DMS53 (cell line): ENCODE measurements at regions not wholly inside any gene's neighbourhood (a gene's known extent, or its start where the extent isn't known, plus 50 kb on each side); places are given as distances from the start of the nearest gene placed in this dataset.

Experiments used
- DNase-seq: peaks from one replicate; lab custom pipeline; 2025; lab: John Stamatoyannopoulos, UW

DNA sequence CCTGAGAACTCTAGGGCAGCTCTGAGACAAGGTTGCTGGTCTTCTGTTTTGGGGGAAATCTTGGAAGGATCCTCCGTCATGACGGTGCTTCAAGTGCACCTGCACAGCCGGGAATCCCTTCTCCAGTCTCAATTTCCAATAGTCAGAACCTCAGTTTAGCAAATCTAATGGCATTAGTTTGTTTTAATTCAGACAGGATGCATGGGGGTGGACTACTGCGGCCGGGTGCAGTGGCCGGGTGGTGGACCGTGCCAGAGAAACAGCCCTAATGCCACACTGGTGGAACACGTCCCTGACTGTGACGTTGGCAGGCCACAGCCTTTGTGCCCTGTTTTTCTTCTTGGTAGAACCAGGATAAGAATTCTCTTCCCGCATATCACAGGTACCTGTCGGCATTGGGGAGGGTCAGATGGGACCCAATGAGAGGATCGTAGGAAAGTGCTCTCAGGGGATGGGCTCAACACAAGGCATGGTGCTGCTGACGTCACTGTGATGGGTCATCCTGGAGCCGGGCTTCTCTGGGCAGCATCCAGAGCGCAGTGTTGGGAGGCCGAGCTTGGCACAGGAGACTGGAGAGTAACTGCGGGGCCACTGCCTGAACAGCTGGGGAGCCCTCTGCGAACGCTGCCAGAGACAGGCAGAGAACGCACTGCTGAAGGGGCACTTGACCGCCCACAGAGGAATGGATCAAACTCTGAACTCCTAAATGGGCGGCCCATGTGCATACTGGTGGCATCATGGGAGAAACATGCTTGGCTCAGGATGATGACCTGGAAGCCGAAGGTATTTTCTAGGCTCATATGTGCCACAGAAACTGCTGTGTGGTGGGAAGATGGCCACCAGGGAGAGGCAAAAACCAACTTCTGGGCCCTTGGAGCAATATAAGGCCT is 313.8 kb upstream of the SHH start:
- no peak for DNase-seq

DNA sequence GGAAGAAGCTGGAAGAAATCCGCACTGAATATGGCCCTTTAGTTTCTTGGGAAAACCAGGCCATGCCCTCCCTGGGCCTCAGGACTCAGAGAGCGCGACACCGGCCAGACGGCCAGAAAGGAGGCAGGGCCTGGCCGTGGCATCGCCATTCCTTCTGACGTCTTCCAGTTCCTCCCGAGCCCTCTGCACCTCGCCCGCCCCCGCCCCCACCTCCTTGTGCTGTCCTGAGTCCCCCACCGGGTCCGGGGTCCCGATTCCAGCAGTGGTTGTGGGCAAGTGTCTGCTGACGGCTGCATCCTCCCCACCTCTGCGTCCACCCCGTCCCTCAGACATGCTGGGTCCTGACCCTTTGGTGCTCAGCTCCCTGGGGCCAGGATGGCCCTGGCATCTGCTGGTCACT is 312.1 kb upstream of the SHH start:
- DNase-seq, result no peak

DNA sequence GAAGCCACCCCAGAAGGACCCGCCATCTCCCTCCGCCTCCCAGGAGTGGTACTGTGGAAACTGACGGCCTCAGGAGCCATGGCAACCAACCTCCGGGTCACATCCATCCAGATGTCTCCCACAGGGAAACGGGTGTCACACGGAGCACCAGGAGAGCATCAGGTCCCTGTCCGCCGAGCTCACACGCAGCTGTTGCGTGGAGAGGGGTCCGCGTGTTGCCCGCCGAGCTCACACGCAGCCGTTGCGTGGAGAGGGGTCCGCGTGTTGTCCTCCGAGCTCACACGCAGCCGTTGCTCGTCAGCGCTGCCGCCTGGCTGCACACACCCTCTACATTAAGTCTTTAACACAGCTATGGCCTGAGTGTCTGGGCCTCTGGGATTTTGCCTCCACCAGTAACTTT is 311.1 kb upstream of the SHH start:
- DNase-seq, result no peak

GRCh38 chr7:156122752-156123354 is 310.6 kb upstream of the SHH start:
- DNase-seq, result no peak

DNA sequence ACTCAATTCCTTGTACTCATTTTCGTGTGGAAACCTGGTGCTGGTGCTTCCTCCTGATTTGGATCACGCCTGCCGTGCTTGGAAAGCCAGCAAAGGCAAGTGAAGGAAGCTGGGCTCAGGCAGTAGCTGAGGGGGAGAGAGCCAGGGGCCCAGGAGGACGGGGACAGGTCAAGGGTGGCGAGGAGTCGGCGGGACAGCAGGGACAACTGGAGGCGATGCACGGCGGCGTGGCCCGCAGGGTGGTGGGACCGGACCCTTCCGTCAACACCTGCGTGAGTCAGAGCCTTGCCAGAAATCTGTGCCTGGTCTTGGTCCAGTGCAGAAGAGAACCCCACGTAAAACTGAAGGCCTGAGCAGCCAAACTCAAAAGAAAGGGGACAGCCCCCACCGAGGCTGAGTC is 309.7 kb upstream of the SHH start:
- no peak for DNase-seq

GRCh38 chr7:156121434-156121833 is 309.2 kb upstream of the SHH start:
- no peak for DNase-seq

DNA sequence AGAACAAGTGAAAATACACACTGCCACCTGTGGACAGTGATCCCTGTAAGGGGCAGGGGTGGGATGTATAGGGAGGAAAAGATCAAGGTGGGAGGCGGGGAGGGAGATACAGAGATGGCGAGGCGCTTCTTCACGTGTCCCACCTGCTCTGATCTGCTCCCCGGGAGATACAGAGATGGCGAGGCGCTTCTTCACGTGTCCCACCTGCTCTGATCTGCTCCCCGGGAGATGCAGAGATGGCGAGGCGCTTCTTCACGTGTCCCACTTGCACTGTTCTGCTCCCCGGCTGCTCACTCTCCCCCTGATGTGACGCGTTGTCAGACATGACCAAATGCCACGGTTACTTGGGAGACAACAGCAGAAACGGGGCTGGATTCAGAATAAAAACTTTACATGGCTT is 308.3 kb upstream of the SHH start:
- DNase-seq, result no peak

- DNase-seq, result no peak
Observed at GRCh38 chr7:156119771-156120170, 307.5 kb upstream of the SHH start.

- DNase-seq, result no peak
Observed at GRCh38 chr7:156118248-156118645, 306.0 kb upstream of the SHH start.

GRCh38 chr7:156117542-156118247 is 305.4 kb upstream of the SHH start:
- no peak for DNase-seq

DNA sequence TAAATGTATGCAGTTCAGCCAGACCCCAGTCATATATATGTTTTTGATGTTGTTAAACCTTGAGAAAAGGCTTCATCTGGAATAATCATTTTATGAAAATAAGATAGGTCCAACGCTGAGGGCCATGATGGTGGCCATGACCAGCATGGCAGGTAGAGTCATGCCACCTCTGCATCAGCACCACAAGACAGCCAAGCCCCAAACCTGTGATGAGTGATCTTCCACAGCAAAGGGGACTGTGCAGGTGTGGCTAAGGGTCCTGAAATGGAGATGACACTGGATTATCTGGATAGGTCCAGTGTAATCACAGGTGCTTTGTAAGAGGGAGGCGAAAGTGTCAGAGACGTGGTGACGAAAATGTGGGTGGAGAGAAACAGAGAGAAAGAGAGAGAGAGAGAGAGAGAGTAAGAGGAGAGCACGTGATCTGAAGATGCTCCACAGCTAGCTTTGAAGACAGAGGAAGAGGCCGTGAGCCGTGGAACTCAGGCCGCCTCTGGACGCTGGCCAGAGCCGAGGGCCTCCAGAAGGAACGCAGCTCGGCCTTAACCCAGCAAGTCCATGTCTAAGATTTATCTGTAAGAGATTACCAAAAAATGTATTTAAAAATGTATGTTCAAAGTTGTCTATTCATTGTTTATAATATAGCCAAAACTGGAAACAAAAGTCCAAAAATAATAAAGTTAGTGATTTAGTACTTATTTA is 304.4 kb upstream of the SHH start:
- DNase-seq, result no peak

DNA sequence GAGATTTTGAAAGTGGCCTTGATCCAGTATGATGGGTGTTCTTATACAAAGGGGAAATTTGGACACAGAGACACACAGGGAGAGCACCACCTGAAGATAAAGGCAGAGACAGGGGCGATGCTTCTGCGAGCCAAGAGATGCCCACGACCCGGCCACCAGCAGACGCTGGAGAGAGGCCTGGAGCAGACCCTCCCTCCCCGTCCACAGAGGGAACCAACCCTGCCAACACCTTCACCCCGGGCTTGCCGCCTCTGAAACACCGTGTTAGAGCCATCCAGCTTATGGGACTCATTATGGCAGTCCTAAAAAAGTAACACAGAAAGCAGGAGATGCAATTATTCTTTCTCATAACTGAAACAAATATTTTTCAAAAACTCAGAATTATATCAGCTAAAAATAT is 303.3 kb upstream of the SHH start:
- no peak for DNase-seq

- DNase-seq, result no peak
Observed at GRCh38 chr7:156113731-156114130, 301.5 kb upstream of the SHH start.

DNA sequence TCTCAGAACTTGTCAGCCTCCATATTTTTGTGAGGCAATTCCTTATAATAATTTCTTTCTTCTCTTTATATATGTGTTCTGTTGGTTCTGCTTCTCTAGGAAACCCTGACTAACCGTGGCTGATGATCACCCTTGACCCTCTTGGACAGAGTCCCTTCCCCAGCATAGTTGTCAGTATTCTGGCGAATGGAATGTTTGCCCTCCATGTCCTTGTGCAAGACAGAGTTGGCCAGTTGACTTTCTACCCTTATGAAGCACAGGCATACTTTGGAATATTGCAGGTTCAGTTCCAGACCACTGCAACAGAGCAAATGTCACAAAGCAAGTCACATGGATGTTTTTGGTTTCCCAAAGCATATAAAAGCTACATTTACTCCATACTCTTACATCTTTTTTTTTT is 297.7 kb upstream of the SHH start:
- no peak for DNase-seq

GRCh38 chr7:156109076-156109475 is 296.8 kb upstream of the SHH start:
- no peak for DNase-seq

- DNase-seq, result no peak
Observed at GRCh38 chr7:156107957-156108356, 295.7 kb upstream of the SHH start.

DNA sequence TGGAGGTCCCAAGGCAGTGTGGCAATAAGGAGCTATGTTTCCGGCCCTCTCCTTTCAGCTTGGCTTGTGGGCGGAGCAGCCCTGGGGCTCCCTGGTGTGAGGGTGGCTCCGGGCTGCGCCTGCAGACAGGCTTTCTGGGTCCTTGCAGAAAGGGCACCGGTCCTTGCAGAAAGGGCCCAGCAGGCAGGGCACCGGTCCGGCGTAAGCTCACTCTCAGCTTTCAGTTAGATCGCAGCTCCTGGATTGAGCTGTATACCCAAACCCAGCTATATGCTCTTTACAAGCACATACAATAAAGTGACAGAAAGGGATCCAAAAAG is 293.8 kb upstream of the SHH start:
- DNase-seq, result no peak

GRCh38 chr7:156105337-156106106 is 293.3 kb upstream of the SHH start:
- no peak for DNase-seq

DNA sequence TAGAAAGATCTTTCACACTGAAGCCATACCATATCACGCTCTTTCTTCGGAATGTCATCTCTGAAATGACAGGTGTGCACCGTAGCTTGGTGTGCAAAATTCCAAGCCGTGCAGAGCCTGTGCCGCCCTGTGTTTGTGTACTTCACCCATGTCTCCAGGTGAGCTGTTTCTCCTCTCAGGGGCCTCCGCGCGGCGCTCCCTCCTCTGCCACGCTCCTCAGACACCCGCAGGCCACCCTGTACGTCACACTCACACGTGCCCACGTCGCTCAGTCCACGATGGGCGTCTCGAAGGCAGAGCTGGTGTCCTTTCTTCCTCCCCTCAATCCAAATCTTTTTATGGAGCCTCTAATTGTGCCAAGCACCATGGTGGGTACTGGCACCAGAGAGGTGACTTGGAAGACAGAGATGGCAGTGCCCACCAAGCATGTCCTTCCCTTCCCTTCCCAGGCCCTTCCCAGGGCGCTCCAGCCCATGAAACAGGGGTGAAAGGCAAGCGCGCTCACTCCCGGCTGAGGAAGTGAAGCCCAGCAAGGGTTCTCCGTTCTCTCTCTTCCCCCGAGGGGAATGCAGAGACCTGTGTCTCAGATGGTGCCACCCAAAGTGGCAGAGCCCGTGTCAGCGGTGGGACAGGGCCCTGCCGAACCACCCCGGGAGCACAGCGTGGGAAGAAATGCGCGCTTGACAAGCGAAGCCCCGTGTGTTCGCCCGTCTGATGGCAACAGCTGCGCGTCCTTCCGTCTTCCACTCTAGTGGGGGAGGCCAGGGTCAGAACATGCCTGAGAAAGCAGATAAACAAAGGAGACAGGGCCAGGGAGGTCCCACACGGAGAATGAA is 292.5 kb upstream of the SHH start:
- DNase-seq, result no peak

GRCh38 chr7:156102267-156102666 is 290.0 kb upstream of the SHH start:
- DNase-seq, result no peak

DNA sequence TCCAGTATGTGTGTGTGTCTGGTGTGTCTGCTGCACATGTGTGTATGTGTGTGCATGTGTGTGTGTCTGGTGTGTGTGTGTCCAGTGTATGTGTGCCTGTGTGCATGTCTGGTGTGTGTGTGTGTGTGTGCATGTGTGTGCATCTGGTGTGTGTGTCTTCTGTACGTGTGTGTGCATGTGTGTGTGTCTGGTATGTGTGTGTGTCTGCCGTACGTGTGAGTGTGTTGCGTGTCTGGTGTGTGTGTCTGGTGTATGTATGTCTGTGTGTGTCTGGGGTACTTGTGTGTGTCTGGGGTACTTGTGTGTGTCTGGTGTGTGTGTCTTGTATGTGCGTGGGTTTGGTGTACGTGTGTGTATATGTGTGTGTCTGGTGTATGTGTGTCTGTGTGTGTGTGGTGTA is 289.1 kb upstream of the SHH start:
- DNase-seq, result no peak
